Left ventricle myocardium inferior (tissue), 1 donor: ENCODE measurements at regions not wholly inside any gene's neighbourhood (a gene's known extent, or its start where the extent isn't known, plus 50 kb on each side); places are given as distances from the start of the nearest gene placed in this dataset.

Experiments
- DNase-seq: peaks from one replicate; pipeline ENCODE4 v3.0.0-alpha.2; 2020
- H3K27ac ChIP-seq: fragments of 200-600 bp; replicated peaks from 2 replicates; pipeline ENCODE4 v1.8.0; 2021
- H3K27me3 ChIP-seq: fragments of 200-600 bp; 2 replicates; pipeline ENCODE4 v1.8.0; 2021; ENCODE audit warnings: low read depth
- H3K36me3 ChIP-seq: fragments of 200-600 bp; 2 replicates; pipeline ENCODE4 v1.8.0; 2021
- H3K4me1 ChIP-seq: fragments of 200-600 bp; 2 replicates; pipeline ENCODE4 v1.8.0; 2021
- H3K4me3 ChIP-seq: fragments of 200-600 bp; 2 replicates; pipeline ENCODE4 v1.8.0; 2021; ENCODE audit warnings: mild to moderate bottlenecking, moderate library complexity
- H3K9me3 ChIP-seq: fragments of 200-600 bp; replicated peaks from 2 replicates; pipeline ENCODE4 v1.8.0; 2021
- CTCF ChIP-seq: fragments of 200-600 bp; IDR thresholded peaks from 2 replicates; pipeline ENCODE4 v1.8.0; 2021; ENCODE audit warnings: antibody characterized with exemption, mild to moderate bottlenecking, borderline replicate concordance
- intact Hi-C: fragments of 100-400 bp; cut with micrococcal nuclease; formaldehyde crosslinking; loops from one replicate; pipeline ENCODE4 v1.11.0; 2022
- donor health status: DM: no; HTN: yes; CAD: no; lungs with severe emphysema.

- TF ChIP-seq CTCF = no peak
- H3K4me1 ChIP-seq = peaks cover 30% of the 10 kb centered on the region
- no peaks in the 10 kb centered on the region for H3K9me3 ChIP-seq
- intact Hi-C loops = no loop called here
- peak overlapping the region; percentile 8 for H3K4me3 ChIP-seq
- no peaks in the 10 kb centered on the region for H3K36me3 ChIP-seq
- peak; percentile 18 for DNase-seq
- H3K27me3 ChIP-seq = no peaks in the 10 kb centered on the region
- peak overlapping the region; percentile 70 for H3K27ac ChIP-seq
Observed at GRCh38 chr17:27984816-27985215, 57.7 kb upstream of the NLK start.

- Histone ChIP-seq H3K9me3 (no peaks in the 10 kb centered on the region), H3K27ac (peak overlapping the region; percentile 70), H3K27me3 (no peaks in the 10 kb centered on the region), H3K4me1 (peaks cover 30% of the 10 kb centered on the region), H3K4me3 (peak overlapping the region; percentile 8), H3K36me3 (no peaks in the 10 kb centered on the region)
- TF ChIP-seq CTCF = no peak
- intact Hi-C loops = no loop called here
- peak; percentile 18 for DNase-seq
Observed at GRCh38 chr17:27985306-27985705, 57.2 kb upstream of the NLK start.

- H3K4me1 ChIP-seq = peaks cover 26% of the 10 kb centered on the region
Observed at GRCh38 chr17:27985736-27986399, 56.6 kb upstream of the NLK start.

GRCh38 chr17:27986805-27987684 is 55.4 kb upstream of the NLK start:
- Histone ChIP-seq H3K4me3 (no peak overlapping the region), H3K27ac (peak overlapping the region; percentile 70), H3K4me1 (peaks cover 22% of the 10 kb centered on the region), H3K36me3 (no peaks in the 10 kb centered on the region), H3K9me3 (no peaks in the 10 kb centered on the region), H3K27me3 (no peaks in the 10 kb centered on the region)
- no peak for DNase-seq
- intact Hi-C loops = no loop called here
- TF ChIP-seq CTCF = no peak

More at GRCh38 chr17:27985736-27986399, 56.6 kb upstream of the NLK start:
- no peak for TF ChIP-seq CTCF
- Histone ChIP-seq H3K9me3 (no peaks in the 10 kb centered on the region), H3K36me3 (no peaks in the 10 kb centered on the region), H3K27ac (peak overlapping the region; percentile 70), H3K4me3 (no peak overlapping the region), H3K27me3 (no peaks in the 10 kb centered on the region)
- DNase-seq = no peak
- intact Hi-C loops = no loop called here

GRCh38 chr17:27989046-27989445 is 53.4 kb upstream of the NLK start:
- Histone ChIP-seq H3K4me3 (no peak overlapping the region), H3K27ac (no peak overlapping the region), H3K4me1 (peaks cover 20% of the 10 kb centered on the region), H3K27me3 (no peaks in the 10 kb centered on the region), H3K36me3 (no peaks in the 10 kb centered on the region), H3K9me3 (no peaks in the 10 kb centered on the region)
- DNase-seq = no peak
- no peak for TF ChIP-seq CTCF
- intact Hi-C loops = no loop called here
